Retinal pigment epithelial cell (primary cell): ENCODE measurements at regions not wholly inside any gene's neighbourhood (a gene's known extent, or its start where the extent isn't known, plus 50 kb on each side); places are given as distances from the start of the nearest gene placed in this dataset.
"Not testable (repeated sequence)": the region's sequence is repeated elsewhere in the genome, so short reads cannot be mapped to it uniquely, and the experiment has no call there.

Experiments
- DNase-seq: peaks from one replicate; pipeline ENCODE4 v3.0.0-alpha.2; 2010; ENCODE audit warnings: low read depth
- H3K4me3 ChIP-seq: 2 replicates; pipeline ENCODE4 v1.5.1; 2011; ENCODE audit warnings: mild to moderate bottlenecking, low read length, control low read depth, moderate library complexity
- CTCF ChIP-seq: conservative IDR thresholded peaks from 2 replicates; pipeline ENCODE4 v1.5.1; 2011; ENCODE audit warnings: low read depth, low read length, control low read depth, inconsistent platforms

- no peak for DNase-seq
- TF ChIP-seq CTCF: no peak
- H3K4me3 ChIP-seq: no peak overlapping the region
These were observed 76.2 kb downstream of the PTTG1 start for GRCh38 chr5:160497878-160498277.

- H3K4me3 ChIP-seq, DNase-seq: not testable (repeated sequence)
These were observed 76.9 kb downstream of the PTTG1 start for GRCh38 chr5:160498441-160499043.

GRCh38 chr5:160500786-160501779 is 79.4 kb downstream of the PTTG1 start:
- no peak overlapping the region for H3K4me3 ChIP-seq
- DNase-seq: no peak
- TF ChIP-seq CTCF: no peak

GRCh38 chr5:160504906-160505305 is 83.3 kb downstream of the PTTG1 start:
- H3K4me3 ChIP-seq: no peak overlapping the region
- TF ChIP-seq CTCF: no peak
- DNase-seq: no peak

GRCh38 chr5:160506006-160507004 is 84.7 kb downstream of the PTTG1 start:
- no peak overlapping the region for H3K4me3 ChIP-seq
- DNase-seq: no peak
- TF ChIP-seq CTCF: no peak

GRCh38 chr5:160507221-160507721 is 85.6 kb downstream of the PTTG1 start:
- no peak overlapping the region for H3K4me3 ChIP-seq
- no peak for DNase-seq
- TF ChIP-seq CTCF: no peak
